D721Med (cell line): ENCODE measurements at regions not wholly inside any gene's neighbourhood (a gene's known extent, or its start where the extent isn't known, plus 50 kb on each side); places are given as distances from the start of the nearest gene placed in this dataset.

Experiments used
- DNase-seq: peaks from one replicate; pipeline ENCODE4 v3.0.0; 2011; ENCODE audit warnings: low spot score; ENCODE audit not compliant: insufficient read length
- FAIRE-seq: peaks from 2 replicates; lab custom pipeline; 2011; peaks lifted over from hg19 to GRCh38; lab: Jason Lieb, UNC
- CTCF ChIP-seq: IDR thresholded peaks from 2 replicates; pipeline ENCODE4 v1.5.1; 2012; ENCODE audit warnings: mild to moderate bottlenecking, control low read depth; ENCODE audit not compliant: insufficient read depth; ENCODE audit errors: missing control alignments

- TF ChIP-seq CTCF = no peak
- DNase-seq (no peak), FAIRE-seq (no peak)
Observed at GRCh38 chr12:56840922-56841321, 77.8 kb downstream of the HSD17B6 start.

GRCh38 chr12:56839915-56840325, 76.8 kb downstream of the HSD17B6 start:
- DNase-seq (no peak), FAIRE-seq (no peak)

GRCh38 chr12:56839489-56839848, 76.3 kb downstream of the HSD17B6 start:
- FAIRE-seq (no peak), DNase-seq (no peak)
- no peak for TF ChIP-seq CTCF

More at GRCh38 chr12:56839915-56840325, 76.8 kb downstream of the HSD17B6 start:
- peak; percentile 44 for TF ChIP-seq CTCF

- no peak for FAIRE-seq
Observed at GRCh38 chr12:56838621-56839488, 75.7 kb downstream of the HSD17B6 start.

More at GRCh38 chr12:56838621-56839488, 75.7 kb downstream of the HSD17B6 start:
- TF ChIP-seq CTCF = no peak
- DNase-seq = no peak
